CD4-positive, alpha-beta T cell treated with Interleukin-1 beta for 1 hour (primary cell): ENCODE measurements at regions not wholly inside any gene's neighbourhood (a gene's known extent, or its start where the extent isn't known, plus 50 kb on each side); places are given as distances from the start of the nearest gene placed in this dataset.

Source experiments
- DNase-seq, 2 donors: peaks; one replicate each; pipeline ENCODE4 v3.0.0-alpha.2; 2020 to 2022

DNA sequence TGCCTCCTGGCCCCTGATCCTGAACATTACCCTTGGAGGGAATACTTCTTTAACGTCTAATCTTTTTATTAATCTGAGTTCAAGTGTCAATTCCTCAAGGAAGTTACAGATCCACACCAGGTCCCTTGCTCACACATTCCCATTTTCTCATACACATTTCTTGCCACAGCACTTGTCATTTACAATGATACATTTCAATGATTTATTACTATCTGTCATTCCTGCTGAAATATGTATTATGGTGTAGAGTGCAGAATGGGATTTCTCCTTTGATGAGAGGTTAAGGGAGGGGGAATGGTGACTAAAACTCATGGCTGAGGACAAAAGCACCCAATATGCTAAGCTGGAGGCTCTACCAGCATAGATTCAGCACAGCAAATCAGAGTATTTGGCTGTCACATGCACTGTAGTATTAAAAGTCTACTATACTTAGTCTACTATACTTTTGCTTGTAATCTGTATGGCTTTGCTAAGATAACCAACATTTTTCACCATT is 982.5 kb downstream of the TTLL7 start:
- DNase-seq: no peak

DNA sequence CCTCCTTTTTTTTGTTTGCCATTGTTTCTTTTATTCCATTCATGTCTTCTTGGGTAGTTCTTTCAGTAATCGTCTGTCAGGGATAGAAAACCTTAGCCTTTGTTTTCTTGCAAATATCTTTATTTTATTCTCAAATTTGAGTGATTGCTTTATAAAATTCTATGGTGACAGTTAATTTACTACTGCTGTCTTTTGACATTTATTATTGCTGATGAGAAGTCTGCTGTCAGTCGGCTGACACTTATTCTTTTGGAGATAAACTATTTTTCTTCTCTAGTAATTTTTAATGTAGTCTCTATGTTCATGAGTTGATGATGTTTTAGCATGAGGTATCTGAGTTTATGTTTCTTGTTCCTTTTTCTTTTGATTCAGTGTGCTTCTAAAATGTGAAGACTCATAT is 983.8 kb downstream of the TTLL7 start:
- DNase-seq: no peak

- no peak for DNase-seq
Measured at GRCh38 chr1:83012950-83013349, 986.0 kb downstream of the TTLL7 start.

GRCh38 chr1:83011265-83011664 is 987.7 kb downstream of the TTLL7 start:
- no peak for DNase-seq

DNA sequence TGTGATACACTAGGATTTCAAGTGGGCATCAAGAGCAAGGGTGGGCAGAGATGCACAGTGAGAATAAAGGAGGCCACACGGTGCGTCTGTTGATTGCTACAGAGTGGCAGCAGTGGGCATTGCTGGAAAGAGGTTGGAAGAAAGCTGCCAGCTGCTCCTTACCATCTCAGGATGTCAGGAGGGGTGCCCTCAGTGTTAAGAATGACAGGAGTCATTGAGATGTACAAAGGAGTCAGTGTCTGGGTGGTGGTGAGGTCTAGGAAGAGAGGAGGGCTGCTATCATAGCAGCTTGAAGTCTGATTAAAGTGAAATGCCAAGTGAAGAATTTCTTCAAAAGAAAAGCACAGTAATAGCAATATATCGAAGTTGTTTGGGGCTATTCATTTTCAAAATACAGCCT is 992.7 kb downstream of the TTLL7 start:
- DNase-seq: no peak

- no peak for DNase-seq
Measured at GRCh38 chr1:83000286-83000685, 998.6 kb downstream of the TTLL7 start.

GRCh38 chr1:82995951-82996350 is 1003.0 kb downstream of the TTLL7 start:
- DNase-seq: no peak

DNA sequence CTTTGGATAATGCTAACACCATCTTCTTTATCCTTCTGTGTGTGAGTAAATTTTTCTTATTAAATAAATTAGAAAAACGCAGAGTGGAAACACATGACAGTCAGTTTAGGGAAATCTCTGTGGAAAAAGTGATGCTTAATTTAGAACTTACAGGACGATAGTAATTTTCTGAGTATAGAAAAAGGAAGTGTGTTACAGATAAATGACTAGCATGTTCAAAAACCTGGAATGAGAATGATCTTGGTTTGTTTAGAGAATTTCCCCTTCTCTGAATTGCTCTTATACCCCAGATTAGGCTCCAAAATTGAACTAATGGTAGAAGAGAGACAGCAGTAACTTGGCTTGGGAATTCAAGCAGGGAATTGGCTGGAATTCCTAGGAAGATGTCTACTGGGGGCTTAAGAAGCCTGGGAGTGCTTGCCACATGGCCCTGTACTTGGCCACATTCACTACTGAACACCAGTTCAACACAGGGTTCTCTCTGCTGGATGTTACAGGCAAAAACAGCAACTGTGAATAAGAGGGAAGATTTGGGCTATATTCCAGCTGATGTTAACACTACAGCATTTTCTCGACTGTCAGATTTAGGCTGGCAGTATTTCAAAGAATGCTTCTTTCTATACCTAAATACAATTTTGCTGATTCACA is 1004.2 kb downstream of the TTLL7 start:
- DNase-seq: no peak

DNA sequence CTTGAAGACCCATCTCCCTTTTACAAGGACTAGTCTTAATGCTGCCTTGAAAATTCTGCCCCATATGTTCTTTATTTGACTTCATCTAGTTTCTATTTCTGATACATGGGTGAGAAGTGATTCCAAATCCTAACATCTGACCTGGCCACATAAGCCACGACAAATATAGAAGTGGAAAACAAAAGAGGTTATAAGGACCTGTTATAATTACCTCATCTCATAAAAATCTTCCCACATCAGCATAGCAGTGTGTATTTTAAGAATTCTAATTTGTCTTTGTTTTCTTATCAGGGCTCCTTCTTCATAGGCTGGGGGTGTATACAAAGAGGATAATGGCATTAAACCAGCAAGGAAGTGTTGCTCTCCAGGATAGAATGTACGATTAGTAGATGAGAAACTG is 1007.4 kb downstream of the TTLL7 start:
- DNase-seq: no peak

GRCh38 chr1:82979593-82980236 is 1019.2 kb downstream of the TTLL7 start:
- no peak for DNase-seq

- DNase-seq: no peak
Measured at GRCh38 chr1:82978461-82979324, 1020.2 kb downstream of the TTLL7 start.

- no peak for DNase-seq
Measured at GRCh38 chr1:82972841-82973553, 1025.9 kb downstream of the TTLL7 start.

DNA sequence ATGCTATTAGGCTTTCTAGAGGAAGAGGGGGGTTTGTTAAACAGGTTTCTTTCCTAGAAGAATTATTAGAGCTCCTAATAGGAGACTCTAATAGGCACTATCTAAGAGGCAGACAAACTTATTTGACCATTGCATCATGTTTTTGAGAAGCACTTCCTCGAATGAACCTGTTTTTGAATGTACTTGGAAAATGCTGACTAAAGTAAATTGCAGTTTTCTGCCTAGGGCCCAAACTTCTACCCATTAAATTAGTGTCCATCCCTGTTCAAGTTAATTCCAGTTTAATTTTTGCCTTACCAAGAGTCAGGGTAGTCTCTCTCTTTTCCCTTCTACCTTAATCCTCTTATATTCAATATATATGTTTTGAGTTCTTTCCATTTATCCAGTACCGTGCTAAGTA is 1029.6 kb downstream of the TTLL7 start:
- DNase-seq: no peak

DNA sequence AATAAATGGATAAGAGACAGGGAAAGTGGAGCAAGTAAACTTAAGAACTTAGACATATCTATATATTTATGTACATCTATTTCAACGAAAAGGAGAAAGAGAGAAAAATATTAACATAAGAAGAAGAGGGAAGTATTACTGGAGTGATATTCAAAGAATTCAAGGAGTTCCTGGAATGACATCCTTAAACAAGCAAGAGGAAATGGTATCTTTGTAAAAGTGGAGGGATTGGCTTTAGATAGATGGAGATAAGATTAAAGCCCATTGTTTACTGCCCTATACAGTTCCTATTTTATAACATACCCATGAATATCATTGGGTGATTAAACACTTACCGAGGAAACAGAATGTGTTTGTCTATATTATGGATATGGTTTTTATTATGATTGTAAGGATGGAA is 1036.3 kb downstream of the TTLL7 start:
- no peak for DNase-seq

DNA sequence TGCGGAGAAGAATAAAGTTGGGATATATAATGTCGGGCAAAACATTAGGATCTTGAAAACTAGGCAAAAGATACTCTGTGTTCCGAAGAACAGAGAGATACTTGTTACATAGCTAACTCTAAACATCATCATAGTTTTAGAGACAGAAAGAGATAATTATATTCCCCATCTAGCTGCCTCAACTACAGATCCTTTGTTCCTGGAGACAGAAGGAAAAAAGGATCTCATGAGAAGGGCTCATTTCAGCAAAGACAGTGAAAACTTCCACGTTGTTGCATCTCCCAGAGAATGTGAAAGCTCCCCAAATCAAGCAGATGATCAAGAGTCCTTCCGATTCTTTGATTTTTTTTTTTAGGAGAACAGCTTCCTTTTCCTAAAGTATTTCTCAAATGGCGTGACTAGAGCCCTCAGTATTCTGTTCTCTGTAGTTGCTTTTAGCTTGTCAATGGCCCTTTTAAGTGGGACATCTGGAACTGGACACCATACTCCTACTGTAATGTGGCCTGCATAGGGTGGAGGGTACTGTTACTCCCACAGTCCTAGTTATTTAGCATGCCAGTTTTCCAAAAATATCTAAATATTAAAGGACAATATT is 1048.2 kb downstream of the TTLL7 start:
- no peak for DNase-seq

GRCh38 chr1:82948386-82948785 is 1050.5 kb downstream of the TTLL7 start:
- DNase-seq: no peak

DNA sequence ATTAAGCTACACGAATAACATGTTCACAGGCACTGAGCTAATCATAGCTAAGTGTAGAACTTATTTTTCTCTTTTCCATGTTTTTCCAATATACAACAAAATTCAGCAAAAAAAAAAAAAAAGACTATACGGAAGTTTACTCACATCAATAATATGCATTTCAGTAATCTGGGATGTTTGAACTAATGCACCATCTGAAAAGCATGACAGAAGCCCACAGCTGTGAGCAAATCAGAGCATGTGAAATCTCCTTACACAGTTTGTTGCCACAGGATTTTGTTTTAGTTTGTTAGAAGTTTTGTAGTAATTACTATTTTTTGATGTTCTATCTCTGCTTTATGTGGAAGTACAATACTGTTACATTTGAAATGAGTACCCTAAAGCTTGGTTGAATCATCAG is 1051.7 kb downstream of the TTLL7 start:
- no peak for DNase-seq

- no peak for DNase-seq
Measured at GRCh38 chr1:82946096-82946605, 1052.8 kb downstream of the TTLL7 start.

DNA sequence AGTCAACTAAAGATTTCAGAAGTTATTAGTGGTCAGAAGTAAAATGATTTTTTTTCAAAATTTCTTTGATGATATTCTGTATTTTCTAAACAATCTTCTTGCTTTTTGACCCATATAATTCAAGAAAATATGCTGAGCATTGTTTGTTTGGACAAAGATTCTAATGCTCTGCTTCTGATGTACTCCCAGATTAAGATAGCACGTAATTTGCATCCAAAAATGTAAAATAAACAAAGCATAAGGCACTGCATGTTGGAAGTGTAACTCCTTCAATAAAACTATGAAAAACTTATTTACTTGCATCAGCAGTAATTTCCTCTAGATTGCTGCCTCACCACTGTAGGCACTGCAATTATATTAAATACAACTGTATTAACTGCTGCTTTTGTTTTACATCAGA is 1054.1 kb downstream of the TTLL7 start:
- DNase-seq: no peak

DNA sequence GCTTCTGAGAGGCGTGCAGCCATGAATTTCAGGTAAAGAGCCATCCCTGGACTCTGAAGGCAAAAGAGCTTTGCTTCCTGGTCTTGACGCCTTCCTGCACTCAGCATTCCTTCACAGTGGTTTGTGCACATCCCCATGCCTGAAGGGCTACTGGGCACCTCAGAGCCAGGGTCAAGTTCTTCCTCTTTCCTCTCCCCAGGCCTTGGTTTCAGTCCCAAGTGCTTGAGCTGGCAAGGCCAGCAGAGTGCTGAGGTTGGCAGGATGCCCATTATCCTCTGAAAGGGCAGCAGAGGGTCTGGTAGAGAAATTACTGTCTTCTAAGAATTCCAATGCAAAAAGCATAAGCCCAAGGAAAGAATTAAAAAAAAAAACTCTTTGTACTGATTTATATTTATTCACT is 1064.9 kb downstream of the TTLL7 start:
- no peak for DNase-seq

- DNase-seq: no peak
Measured at GRCh38 chr1:82932727-82933126, 1066.2 kb downstream of the TTLL7 start.

- no peak for DNase-seq
Measured at GRCh38 chr1:82932207-82932606, 1066.7 kb downstream of the TTLL7 start.

DNA sequence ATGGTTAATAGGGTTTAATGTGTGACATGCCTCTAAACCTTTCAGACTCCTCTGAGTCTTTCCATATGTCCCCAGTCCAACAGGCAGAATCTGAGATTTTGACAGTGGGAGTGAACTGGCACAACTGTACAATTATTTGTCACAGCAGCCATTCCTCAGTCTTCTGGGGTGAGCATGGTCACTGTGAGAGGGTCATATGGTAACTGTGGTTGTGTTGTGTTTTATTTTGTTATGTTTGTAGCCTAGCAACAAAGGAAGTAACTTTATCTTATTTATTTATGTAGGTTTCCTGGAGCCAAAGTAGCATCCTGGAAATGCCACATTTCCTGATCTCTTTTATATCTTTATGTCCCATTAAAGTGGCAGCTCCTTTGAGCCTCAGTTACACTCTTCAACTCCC is 1067.9 kb downstream of the TTLL7 start:
- DNase-seq: no peak
